ENCODE measurements at regions not wholly inside any gene's neighbourhood (a gene's known extent, or its start where the extent isn't known, plus 50 kb on each side); places are given as distances from the start of the nearest gene placed in this dataset.

DNA sequence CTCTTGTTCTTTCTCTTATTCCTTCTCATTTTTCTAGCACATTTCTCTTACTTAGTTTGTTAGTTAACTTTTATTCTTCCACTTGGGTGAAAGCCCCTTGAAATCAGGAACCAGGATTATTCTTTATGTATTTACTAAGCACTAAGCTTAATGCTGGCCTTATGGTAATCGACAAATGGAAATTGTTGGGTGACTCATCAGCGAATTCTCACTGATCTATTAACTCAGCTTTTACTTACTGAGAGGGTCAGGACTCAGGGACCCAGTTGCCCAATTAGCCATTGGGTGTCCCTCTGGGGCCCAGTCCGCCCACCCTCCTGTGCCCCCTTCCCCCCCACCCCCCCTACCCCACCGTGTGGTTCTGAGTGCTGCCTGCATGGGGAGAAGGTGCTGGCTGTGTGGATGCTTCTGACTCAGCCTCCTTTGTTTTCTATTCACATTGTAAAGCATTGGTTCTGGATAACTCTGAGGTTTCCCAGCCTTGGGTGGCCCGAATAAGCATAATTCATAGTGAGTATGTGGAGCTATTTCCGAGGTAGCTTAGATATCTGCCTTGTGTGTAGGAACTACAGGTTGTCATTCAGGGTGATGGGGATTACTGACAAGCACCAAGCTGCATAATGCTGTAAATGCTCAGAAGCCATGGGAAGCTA is 240.9 kb downstream of the FGF9 start:
- H3K4me1 ChIP-seq (ENCODE audit: control insufficient read depth, insufficient read depth, low read length), result no peaks in the 10 kb centered on the region
- no peaks in the 10 kb centered on the region for H3K9me3 ChIP-seq (ENCODE audit: control insufficient read depth, insufficient read depth, low read depth, low read length)
- POLR2A ChIA-PET, result no interaction called here
- H3K27ac ChIP-seq (ENCODE audit: extremely low read depth, low read depth, low read length), result no peak overlapping the region
- H3K4me3 ChIP-seq (ENCODE audit: low read depth, low read length), result no peak overlapping the region
- CTCF ChIA-PET, result no interaction called here
- no peaks in the 10 kb centered on the region for H3K36me3 ChIP-seq (ENCODE audit: control insufficient read depth in 2 of 2, insufficient read depth in 1 of 2, low read length in 2 of 2)
- TF ChIP-seq, protein P1, sequence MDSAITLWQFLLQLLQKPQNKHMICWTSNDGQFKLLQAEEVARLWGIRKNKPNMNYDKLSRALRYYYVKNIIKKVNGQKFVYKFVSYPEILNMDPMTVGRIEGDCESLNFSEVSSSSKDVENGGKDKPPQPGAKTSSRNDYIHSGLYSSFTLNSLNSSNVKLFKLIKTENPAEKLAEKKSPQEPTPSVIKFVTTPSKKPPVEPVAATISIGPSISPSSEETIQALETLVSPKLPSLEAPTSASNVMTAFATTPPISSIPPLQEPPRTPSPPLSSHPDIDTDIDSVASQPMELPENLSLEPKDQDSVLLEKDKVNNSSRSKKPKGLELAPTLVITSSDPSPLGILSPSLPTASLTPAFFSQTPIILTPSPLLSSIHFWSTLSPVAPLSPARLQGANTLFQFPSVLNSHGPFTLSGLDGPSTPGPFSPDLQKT (IDR thresholded peaks at IDR 0.05; ENCODE audit: borderline replicate concordance, low read depth, low read length), result no peak
- TF ChIP-seq, protein P2, sequence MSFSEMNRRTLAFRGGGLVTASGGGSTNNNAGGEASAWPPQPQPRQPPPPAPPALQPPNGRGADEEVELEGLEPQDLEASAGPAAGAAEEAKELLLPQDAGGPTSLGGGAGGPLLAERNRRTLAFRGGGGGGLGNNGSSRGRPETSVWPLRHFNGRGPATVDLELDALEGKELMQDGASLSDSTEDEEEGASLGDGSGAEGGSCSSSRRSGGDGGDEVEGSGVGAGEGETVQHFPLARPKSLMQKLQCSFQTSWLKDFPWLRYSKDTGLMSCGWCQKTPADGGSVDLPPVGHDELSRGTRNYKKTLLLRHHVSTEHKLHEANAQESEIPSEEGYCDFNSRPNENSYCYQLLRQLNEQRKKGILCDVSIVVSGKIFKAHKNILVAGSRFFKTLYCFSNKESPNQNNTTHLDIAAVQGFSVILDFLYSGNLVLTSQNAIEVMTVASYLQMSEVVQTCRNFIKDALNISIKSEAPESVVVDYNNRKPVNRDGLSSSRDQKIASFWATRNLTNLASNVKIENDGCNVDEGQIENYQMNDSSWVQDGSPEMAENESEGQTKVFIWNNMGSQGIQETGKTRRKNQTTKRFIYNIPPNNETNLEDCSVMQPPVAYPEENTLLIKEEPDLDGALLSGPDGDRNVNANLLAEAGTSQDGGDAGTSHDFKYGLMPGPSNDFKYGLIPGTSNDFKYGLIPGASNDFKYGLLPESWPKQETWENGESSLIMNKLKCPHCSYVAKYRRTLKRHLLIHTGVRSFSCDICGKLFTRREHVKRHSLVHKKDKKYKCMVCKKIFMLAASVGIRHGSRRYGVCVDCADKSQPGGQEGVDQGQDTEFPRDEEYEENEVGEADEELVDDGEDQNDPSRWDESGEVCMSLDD (tag by site-specific recombination; IDR thresholded peaks at IDR 0.05), result no peak
- TF ChIP-seq ZNF24 (tag by site-specific recombination; IDR thresholded peaks at IDR 0.05) (no peak), ZSCAN23 (tag by site-specific recombination; IDR thresholded peaks at IDR 0.05) (no peak), ZNF155 (tag by site-specific recombination; IDR thresholded peaks at IDR 0.05) (no peak), ZBTB17 (tag by site-specific recombination; IDR thresholded peaks at IDR 0.05) (no peak), ZNF138 (tag by site-specific recombination; IDR thresholded peaks at IDR 0.05; ENCODE audit: borderline replicate concordance) (no peak), ZNF791 (tag by site-specific recombination; IDR thresholded peaks at IDR 0.05) (no peak), ZNF221 (tag by site-specific recombination; IDR thresholded peaks at IDR 0.05; ENCODE audit: borderline replicate concordance) (no peak), ZBTB8A (tag by site-specific recombination; IDR thresholded peaks at IDR 0.05) (no peak), GFI1B (tag by site-specific recombination; IDR thresholded peaks at IDR 0.05) (no peak), ZNF274 (IDR thresholded peaks at IDR 0.05; ENCODE audit: low read length) (no peak), ZNF274 (tag by site-specific recombination; IDR thresholded peaks at IDR 0.05; ENCODE audit: borderline replicate concordance) (no peak), ZEB2 (tag by site-specific recombination; IDR thresholded peaks at IDR 0.05) (no peak)
- TF ChIP-seq, protein P3, sequence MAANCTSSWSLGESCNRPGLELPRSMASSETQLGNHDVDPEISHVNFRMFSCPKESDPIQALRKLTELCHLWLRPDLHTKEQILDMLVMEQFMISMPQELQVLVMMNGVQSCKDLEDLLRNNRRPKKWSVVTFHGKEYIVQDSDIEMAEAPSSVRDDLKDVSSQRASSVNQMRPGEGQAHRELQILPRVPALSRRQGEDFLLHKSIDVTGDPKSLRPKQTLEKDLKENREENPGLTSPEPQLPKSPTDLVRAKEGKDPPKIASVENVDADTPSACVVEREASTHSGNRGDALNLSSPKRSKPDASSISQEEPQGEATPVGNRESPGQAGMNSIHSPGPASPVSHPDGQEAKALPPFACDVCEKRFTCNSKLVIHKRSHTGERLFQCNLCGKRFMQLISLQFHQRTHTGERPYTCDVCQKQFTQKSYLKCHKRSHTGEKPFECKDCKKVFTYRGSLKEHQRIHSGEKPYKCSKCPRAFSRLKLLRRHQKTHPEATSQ (tag by site-specific recombination; IDR thresholded peaks at IDR 0.05), result no peak
- TF ChIP-seq, protein P4, sequence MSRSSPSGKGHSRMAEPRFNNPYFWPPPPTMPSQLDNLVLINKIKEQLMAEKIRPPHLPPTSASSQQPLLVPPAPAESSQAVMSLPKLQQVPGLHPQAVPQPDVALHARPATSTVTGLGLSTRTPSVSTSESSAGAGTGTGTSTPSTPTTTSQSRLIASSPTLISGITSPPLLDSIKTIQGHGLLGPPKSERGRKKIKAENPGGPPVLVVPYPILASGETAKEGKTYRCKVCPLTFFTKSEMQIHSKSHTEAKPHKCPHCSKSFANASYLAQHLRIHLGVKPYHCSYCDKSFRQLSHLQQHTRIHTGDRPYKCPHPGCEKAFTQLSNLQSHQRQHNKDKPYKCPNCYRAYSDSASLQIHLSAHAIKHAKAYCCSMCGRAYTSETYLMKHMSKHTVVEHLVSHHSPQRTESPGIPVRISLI (tag by site-specific recombination; IDR thresholded peaks at IDR 0.05), result no peak
- TF ChIP-seq, protein P5, sequence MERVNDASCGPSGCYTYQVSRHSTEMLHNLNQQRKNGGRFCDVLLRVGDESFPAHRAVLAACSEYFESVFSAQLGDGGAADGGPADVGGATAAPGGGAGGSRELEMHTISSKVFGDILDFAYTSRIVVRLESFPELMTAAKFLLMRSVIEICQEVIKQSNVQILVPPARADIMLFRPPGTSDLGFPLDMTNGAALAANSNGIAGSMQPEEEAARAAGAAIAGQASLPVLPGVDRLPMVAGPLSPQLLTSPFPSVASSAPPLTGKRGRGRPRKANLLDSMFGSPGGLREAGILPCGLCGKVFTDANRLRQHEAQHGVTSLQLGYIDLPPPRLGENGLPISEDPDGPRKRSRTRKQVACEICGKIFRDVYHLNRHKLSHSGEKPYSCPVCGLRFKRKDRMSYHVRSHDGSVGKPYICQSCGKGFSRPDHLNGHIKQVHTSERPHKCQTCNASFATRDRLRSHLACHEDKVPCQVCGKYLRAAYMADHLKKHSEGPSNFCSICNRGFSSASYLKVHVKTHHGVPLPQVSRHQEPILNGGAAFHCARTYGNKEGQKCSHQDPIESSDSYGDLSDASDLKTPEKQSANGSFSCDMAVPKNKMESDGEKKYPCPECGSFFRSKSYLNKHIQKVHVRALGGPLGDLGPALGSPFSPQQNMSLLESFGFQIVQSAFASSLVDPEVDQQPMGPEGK (tag by site-specific recombination; IDR thresholded peaks at IDR 0.05), result no peak
